Thyroid gland (tissue), 4 donors: ENCODE measurements at regions not wholly inside any gene's neighbourhood (a gene's known extent, or its start where the extent isn't known, plus 50 kb on each side); places are given as distances from the start of the nearest gene placed in this dataset.
"Not testable (repeated sequence)": the region's sequence is repeated elsewhere in the genome, so short reads cannot be mapped to it uniquely, and the experiment has no call there.

ENCODE experiments used
- POLR2A ChIP-seq, 2 donors: fragments of 450-650 bp; IDR thresholded peaks; one replicate each; pipeline ENCODE4 v1.6.1; 2017; ENCODE audit warnings: antibody characterized with exemption in 2 of 2, mild to moderate bottlenecking in 2 of 2, moderate library complexity in 1 of 2
- TF ChIP-seq, protein P1 (sequence below), 6 experiments: fragments of 200-600 bp in 3 of 6; fragments of 450-650 bp in 3 of 6; sonication (generic) in 3 of 6; IDR thresholded peaks; one replicate each; pipeline ENCODE4 v1.5.1; 2016 to 2019; ENCODE audit warnings: antibody characterized with exemption in 6 of 6, mild to moderate bottlenecking in 2 of 6, inconsistent platforms in 1 of 6, moderate library complexity in 1 of 6

DNA sequence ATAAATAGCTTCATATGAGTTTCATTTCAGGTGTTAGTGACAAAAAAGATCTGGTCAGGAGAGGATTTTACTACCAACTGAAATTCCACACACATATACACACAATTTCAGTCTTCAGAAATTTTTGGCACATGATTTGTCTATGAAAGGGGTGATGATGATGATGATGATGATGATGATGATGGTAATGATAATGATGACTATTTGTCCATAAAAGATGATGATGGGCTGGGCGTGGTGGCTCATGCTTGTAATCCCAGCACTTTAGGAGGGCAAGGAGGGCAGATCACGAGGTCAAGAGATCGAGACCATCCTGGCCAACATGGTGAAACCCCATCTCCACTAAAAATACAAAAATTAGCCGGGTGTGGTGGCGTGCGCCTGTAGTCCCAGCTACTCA is 288.2 kb downstream of the ANXA1 start:
- TF ChIP-seq POLR2A (IDR thresholded peaks at IDR 0.05) = not testable (repeated sequence)
- TF ChIP-seq, protein P1, sequence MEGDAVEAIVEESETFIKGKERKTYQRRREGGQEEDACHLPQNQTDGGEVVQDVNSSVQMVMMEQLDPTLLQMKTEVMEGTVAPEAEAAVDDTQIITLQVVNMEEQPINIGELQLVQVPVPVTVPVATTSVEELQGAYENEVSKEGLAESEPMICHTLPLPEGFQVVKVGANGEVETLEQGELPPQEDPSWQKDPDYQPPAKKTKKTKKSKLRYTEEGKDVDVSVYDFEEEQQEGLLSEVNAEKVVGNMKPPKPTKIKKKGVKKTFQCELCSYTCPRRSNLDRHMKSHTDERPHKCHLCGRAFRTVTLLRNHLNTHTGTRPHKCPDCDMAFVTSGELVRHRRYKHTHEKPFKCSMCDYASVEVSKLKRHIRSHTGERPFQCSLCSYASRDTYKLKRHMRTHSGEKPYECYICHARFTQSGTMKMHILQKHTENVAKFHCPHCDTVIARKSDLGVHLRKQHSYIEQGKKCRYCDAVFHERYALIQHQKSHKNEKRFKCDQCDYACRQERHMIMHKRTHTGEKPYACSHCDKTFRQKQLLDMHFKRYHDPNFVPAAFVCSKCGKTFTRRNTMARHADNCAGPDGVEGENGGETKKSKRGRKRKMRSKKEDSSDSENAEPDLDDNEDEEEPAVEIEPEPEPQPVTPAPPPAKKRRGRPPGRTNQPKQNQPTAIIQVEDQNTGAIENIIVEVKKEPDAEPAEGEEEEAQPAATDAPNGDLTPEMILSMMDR (IDR thresholded peaks at IDR 0.05) = not testable (repeated sequence)
